ENCODE measurements at regions not wholly inside any gene's neighbourhood (a gene's known extent, or its start where the extent isn't known, plus 50 kb on each side); places are given as distances from the start of the nearest gene placed in this dataset.

- TF ChIP-seq CTCF (IDR thresholded peaks at IDR 0.05) (no peak), ZFX (IDR thresholded peaks at IDR 0.05; ENCODE audit: borderline replicate concordance) (no peak)
Measured at GRCh38 chr18:73487966-73488365, 620.2 kb upstream of the NETO1 start.

Data from 22Rv1 (cell line).